B cell (primary cell): ENCODE measurements at regions not wholly inside any gene's neighbourhood (a gene's known extent, or its start where the extent isn't known, plus 50 kb on each side); places are given as distances from the start of the nearest gene placed in this dataset.

Source experiments
- ATAC-seq: fragments of 200-7000 bp; cut with Tn5 transposase; one replicate; pipeline ENCODE4 v1.10.0; 2021; ENCODE audit warnings: low read depth, mild to moderate bottlenecking, moderate number of reproducible peaks, moderate library complexity
- CTCF ChIA-PET: fragments of 350-600 bp; sonication (Branson Sonifier 250); formaldehyde crosslinking; loops from one replicate; lab custom pipeline; 2021; ENCODE audit warnings: antibody characterized with exemption, inconsistent platforms; lab: Charles Lee
- POLR2A ChIA-PET: fragments of 350-600 bp; sonication (Branson Sonifier 250); formaldehyde crosslinking; loops from one replicate; lab custom pipeline; 2021; ENCODE audit warnings: antibody characterized with exemption; lab: Charles Lee
- DNase-seq: peaks from one replicate; pipeline ENCODE4 v3.0.0; 2013
- H2AFZ ChIP-seq: 2 replicates; pipeline ENCODE4 v1.6.1; 2012; ENCODE audit warnings: mild to moderate bottlenecking, low read depth, low read length; ENCODE audit not compliant: insufficient read depth, poor library complexity, severe bottlenecking
- H3K27ac ChIP-seq, 2 donors: 1 replicate in 1 of 2; 2 replicates in 1 of 2; pipeline ENCODE4 v1.5.1; 2012 to 2013; ENCODE audit warnings: low read length in 2 of 2, mild to moderate bottlenecking in 2 of 2, moderate library complexity in 1 of 2
- H3K27me3 ChIP-seq, 4 experiments: fragments of 200-600 bp in 1 of 4; sonication (generic) in 1 of 4; replicated peaks in 1 of 4; 1 replicate in 2 of 4; 2 replicates in 2 of 4; pipeline versions ENCODE4 v1.6.1 to v1.7.0; 2013 to 2016; ENCODE audit warnings: low read length in 3 of 4, mild to moderate bottlenecking in 2 of 4, mixed read lengths in 1 of 4, moderate library complexity in 1 of 4; ENCODE audit not compliant: insufficient read depth in 4 of 4, control insufficient read depth in 3 of 4; ENCODE audit errors: control extremely low read depth in 1 of 4
- H3K36me3 ChIP-seq, 2 experiments: replicated peaks in 1 of 2; 1 replicate in 1 of 2; 2 replicates in 1 of 2; pipeline versions ENCODE4 v1.6.1 to v1.7.1; 2013; ENCODE audit warnings: low read length in 1 of 2; ENCODE audit not compliant: insufficient read depth in 2 of 2, control insufficient read depth in 1 of 2; ENCODE audit errors: control extremely low read depth in 1 of 2, extremely low read depth in 1 of 2
- H3K4me1 ChIP-seq, 2 donors: fragments of 200-600 bp in 1 of 2; sonication (generic) in 1 of 2; 1 replicate in 1 of 2; 2 replicates in 1 of 2; pipeline versions ENCODE4 v1.5.1 to v1.6.1; 2013 to 2017; ENCODE audit warnings: low read length in 2 of 2; ENCODE audit not compliant: control insufficient read depth in 2 of 2, insufficient read depth in 2 of 2
- H3K4me2 ChIP-seq: replicated peaks from 2 replicates; pipeline ENCODE3; 2012; ENCODE audit warnings: mild to moderate bottlenecking, low read depth, low read length; ENCODE audit not compliant: poor library complexity, severe bottlenecking
- H3K4me3 ChIP-seq, 5 experiments: fragments of 200-600 bp in 1 of 5; sonication (generic) in 1 of 5; 1 replicate in 3 of 5; 2 replicates in 2 of 5; pipeline versions ENCODE4 v1.5.1 to v1.7.0; 2011 to 2016; ENCODE audit warnings: low read length in 4 of 5, mild to moderate bottlenecking in 4 of 5, low read depth in 2 of 5, control low read depth in 1 of 5, moderate library complexity in 1 of 5; ENCODE audit not compliant: insufficient read depth in 1 of 5; ENCODE audit errors: control extremely low read depth in 1 of 5, extremely low read depth in 1 of 5
- H3K79me2 ChIP-seq: fragments of 200-600 bp; sonication (generic); one replicate; pipeline ENCODE4 v1.6.0; 2016; ENCODE audit warnings: low read length; ENCODE audit not compliant: control insufficient read depth, insufficient read depth
- H3K9ac ChIP-seq: fragments of 200-600 bp; sonication (generic); 2 replicates; pipeline ENCODE4 v1.6.1; 2017; ENCODE audit warnings: mild to moderate bottlenecking, low read length, moderate library complexity
- H3K9me3 ChIP-seq, 3 donors: one replicate each; pipeline versions ENCODE4 v1.6.1 to v1.7.1; 2013; ENCODE audit warnings: low read length in 2 of 3; ENCODE audit not compliant: control insufficient read depth in 2 of 3, insufficient read depth in 1 of 3; ENCODE audit errors: control extremely low read depth in 1 of 3
- H4K20me1 ChIP-seq: 2 replicates; pipeline ENCODE4 v1.6.0; 2012; ENCODE audit warnings: mild to moderate bottlenecking, low read length; ENCODE audit not compliant: insufficient read depth, control insufficient read depth, poor library complexity, severe bottlenecking
- H3K27ac Mint-ChIP-seq: one replicate; pipeline ENCODE4 v1.8.0; 2021; ENCODE audit warnings: mixed read lengths
- H3K27me3 Mint-ChIP-seq: one replicate; pipeline ENCODE4 v1.8.0; 2021; ENCODE audit warnings: mixed read lengths
- H3K4me1 Mint-ChIP-seq: one replicate; pipeline ENCODE4 v1.8.0; 2021; ENCODE audit warnings: mixed read lengths
- H3K4me3 Mint-ChIP-seq: one replicate; pipeline ENCODE4 v1.8.0; 2021; ENCODE audit warnings: mixed read lengths
- H3K9me3 Mint-ChIP-seq: one replicate; pipeline ENCODE4 v1.8.0; 2022; ENCODE audit warnings: mixed read lengths; ENCODE audit not compliant: insufficient read depth
- EZH2 ChIP-seq: IDR thresholded peaks from 2 replicates; pipeline ENCODE4 v1.6.1; 2012; ENCODE audit warnings: borderline replicate concordance, low read depth, mild to moderate bottlenecking, moderate library complexity, low read length; ENCODE audit not compliant: insufficient read depth, poor library complexity, severe bottlenecking
- WGBS: methylation state at CpG from one replicate; pipeline ENCODE4 v1.1.5; 2013; ENCODE audit warnings: missing lambda C conversion rate; ENCODE audit not compliant: insufficient coverage; 5-methylcytosine and 5-hydroxymethylcytosine counted together
- intact Hi-C: fragments of 100-400 bp; cut with micrococcal nuclease; formaldehyde crosslinking; loops from one replicate; pipeline ENCODE4 v1.10.0; 2022
- TF ChIP-seq, protein P1 (sequence below): fragments of 200-600 bp; IDR thresholded peaks from one replicate; pipeline ENCODE4 v1.8.0; 2022; ENCODE audit warnings: antibody characterized with exemption, mild to moderate bottlenecking

DNA sequence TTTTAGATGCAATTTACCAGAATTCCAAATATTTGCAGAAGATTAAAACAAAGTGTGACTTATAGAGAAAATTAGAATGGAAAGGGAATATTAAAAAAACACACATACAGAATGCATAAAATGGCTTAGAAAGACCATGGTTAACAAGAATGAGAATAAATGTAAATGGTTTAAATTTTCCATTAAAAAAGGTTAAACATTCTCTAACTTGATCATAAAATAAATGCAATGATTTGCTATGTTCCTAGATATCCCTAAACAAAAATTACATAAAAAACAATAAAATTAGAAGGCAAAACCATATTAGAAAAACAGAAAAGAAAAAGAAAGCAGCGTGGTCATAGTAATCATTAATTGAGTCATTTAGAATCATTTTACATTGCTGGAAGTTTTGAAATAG, 152.5 kb downstream of the TMEM38B start:
- H3K9ac ChIP-seq: no peak overlapping the region
- ATAC-seq: no peak
- WGBS: no CpG with 5 or more reads among the region's 1 CpG
- ChIA-PET POLR2A (no interaction called here), CTCF (no interaction called here)
- no peaks in the 10 kb centered on the region for H3K9me3 ChIP-seq
- no peak overlapping the region for H2AFZ ChIP-seq
- no peak overlapping the region for H3K27ac Mint-ChIP-seq
- DNase-seq: no peak
- no peaks in the 10 kb centered on the region for H3K4me1 Mint-ChIP-seq
- H3K27ac ChIP-seq: no peak overlapping the region
- H3K4me1 ChIP-seq: no peaks in the 10 kb centered on the region
- H3K27me3 ChIP-seq: no peaks in the 10 kb centered on the region
- H3K36me3 ChIP-seq: no peaks in the 10 kb centered on the region
- no peaks in the 10 kb centered on the region for H4K20me1 ChIP-seq
- intact Hi-C loops: no loop called here
- no peaks in the 10 kb centered on the region for H3K27me3 Mint-ChIP-seq
- H3K4me2 ChIP-seq: no peak overlapping the region
- no peak overlapping the region for H3K4me3 Mint-ChIP-seq
- H3K9me3 Mint-ChIP-seq: peaks cover 6% of the 10 kb centered on the region
- no peaks in the 10 kb centered on the region for H3K79me2 ChIP-seq
- no peak for TF ChIP-seq EZH2
- TF ChIP-seq, protein P1, sequence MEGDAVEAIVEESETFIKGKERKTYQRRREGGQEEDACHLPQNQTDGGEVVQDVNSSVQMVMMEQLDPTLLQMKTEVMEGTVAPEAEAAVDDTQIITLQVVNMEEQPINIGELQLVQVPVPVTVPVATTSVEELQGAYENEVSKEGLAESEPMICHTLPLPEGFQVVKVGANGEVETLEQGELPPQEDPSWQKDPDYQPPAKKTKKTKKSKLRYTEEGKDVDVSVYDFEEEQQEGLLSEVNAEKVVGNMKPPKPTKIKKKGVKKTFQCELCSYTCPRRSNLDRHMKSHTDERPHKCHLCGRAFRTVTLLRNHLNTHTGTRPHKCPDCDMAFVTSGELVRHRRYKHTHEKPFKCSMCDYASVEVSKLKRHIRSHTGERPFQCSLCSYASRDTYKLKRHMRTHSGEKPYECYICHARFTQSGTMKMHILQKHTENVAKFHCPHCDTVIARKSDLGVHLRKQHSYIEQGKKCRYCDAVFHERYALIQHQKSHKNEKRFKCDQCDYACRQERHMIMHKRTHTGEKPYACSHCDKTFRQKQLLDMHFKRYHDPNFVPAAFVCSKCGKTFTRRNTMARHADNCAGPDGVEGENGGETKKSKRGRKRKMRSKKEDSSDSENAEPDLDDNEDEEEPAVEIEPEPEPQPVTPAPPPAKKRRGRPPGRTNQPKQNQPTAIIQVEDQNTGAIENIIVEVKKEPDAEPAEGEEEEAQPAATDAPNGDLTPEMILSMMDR: no peak
- H3K4me3 ChIP-seq: no peak overlapping the region

DNA sequence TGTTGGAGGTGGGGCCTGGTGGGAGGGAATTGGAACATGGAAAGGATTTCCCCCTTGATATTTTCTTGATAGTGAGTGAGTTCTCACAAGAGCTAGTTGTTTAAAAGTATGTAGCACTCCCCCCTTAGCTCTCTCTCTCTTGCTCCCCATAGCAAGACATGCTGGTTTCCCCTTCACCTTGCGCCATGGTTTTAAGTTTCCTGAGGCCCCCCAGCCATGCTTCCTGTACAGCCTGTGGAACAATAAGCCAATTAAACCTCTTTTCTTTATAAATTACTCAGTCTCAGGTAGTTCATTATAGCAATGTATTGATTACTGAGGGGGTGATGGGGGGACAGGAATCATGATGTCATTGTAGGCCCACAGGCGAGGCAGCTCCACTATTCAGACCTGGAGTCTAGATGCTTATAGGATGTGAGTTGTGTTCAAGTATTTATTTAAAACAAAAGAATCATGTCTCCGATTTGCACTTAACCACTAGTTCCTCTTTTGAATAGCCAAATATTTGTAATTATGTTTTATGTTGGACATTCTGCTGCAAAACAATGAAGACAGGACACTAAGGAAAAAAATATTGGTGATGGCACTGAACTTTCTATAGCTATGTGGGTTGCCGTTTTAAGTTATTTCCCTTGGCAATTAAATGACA, 156.6 kb downstream of the TMEM38B start:
- no peak for DNase-seq
- Mint-ChIP-seq H3K4me3 (no peak overlapping the region), H3K27me3 (no peaks in the 10 kb centered on the region), H3K9me3 (peaks cover 7% of the 10 kb centered on the region), H3K4me1 (no peaks in the 10 kb centered on the region), H3K27ac (no peak overlapping the region)
- H3K36me3 ChIP-seq: no peaks in the 10 kb centered on the region
- POLR2A ChIA-PET: no interaction called here
- CTCF ChIA-PET: interaction anchor here (1.1 to 2.1 kb wide), 2 partner anchors 9 to 31 kb away, joined by 3 to 7 read pairs; no protein-coding TSS in a partner anchor
- no peaks in the 10 kb centered on the region for H3K79me2 ChIP-seq
- no peak overlapping the region for H3K9ac ChIP-seq
- H3K4me3 ChIP-seq: no peak overlapping the region
- H2AFZ ChIP-seq: no peak overlapping the region
- TF ChIP-seq EZH2: no peak
- TF ChIP-seq, protein P1: no peak
- no peak overlapping the region for H3K4me2 ChIP-seq
- WGBS: no CpG with 5 or more reads among the region's 4 CpGs
- H3K27me3 ChIP-seq: no peaks in the 10 kb centered on the region
- no peaks in the 10 kb centered on the region for H3K4me1 ChIP-seq
- H4K20me1 ChIP-seq: no peaks in the 10 kb centered on the region
- no peaks in the 10 kb centered on the region for H3K9me3 ChIP-seq
- no peak for ATAC-seq
- H3K27ac ChIP-seq: no peak overlapping the region
- intact Hi-C loops: no loop called here
